WI38 (cell line): ENCODE measurements at regions not wholly inside any gene's neighbourhood (a gene's known extent, or its start where the extent isn't known, plus 50 kb on each side); places are given as distances from the start of the nearest gene placed in this dataset.

Source experiments
- H3K4me3 ChIP-seq: 2 replicates; pipeline ENCODE4 v1.5.1; 2011; ENCODE audit warnings: low read depth, mild to moderate bottlenecking, control low read depth, low read length
- TF ChIP-seq, protein P1 (sequence below): IDR thresholded peaks from 2 replicates; pipeline ENCODE4 v1.5.1; 2012; ENCODE audit warnings: low read depth, mild to moderate bottlenecking, control low read depth, low read length

DNA sequence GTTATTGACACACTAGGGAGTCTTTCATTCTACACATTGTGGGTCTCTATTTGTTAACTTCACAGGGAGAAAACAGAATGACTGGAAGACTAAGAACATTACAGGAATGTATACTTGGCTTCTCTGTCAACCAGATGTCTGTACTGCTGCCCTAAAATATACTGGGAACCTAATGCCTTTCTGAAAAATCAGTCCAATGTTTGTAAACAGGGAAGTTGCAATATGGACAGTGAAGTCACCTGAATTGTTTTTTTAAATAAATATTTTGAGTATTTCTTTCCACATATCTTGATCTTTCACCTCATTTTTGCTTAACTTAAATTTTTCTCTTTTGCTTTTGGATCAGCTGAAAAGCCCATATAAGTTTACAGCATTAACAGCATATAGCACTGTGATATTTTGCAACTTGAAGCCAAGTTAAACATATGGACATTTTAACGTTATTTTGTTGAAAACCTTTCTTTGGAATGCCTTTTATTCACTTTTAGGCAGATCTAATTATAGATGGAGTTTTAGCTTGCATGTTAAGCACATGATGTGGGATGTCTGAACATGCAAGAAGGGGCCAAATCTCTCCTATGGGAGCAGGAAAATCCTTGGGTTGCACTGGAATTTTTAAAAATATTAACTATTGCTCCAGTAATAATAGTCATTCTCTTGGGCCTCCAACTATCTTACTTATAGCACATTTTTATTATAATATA is 137.7 kb upstream of the TWIST2 start:
- TF ChIP-seq, protein P1, sequence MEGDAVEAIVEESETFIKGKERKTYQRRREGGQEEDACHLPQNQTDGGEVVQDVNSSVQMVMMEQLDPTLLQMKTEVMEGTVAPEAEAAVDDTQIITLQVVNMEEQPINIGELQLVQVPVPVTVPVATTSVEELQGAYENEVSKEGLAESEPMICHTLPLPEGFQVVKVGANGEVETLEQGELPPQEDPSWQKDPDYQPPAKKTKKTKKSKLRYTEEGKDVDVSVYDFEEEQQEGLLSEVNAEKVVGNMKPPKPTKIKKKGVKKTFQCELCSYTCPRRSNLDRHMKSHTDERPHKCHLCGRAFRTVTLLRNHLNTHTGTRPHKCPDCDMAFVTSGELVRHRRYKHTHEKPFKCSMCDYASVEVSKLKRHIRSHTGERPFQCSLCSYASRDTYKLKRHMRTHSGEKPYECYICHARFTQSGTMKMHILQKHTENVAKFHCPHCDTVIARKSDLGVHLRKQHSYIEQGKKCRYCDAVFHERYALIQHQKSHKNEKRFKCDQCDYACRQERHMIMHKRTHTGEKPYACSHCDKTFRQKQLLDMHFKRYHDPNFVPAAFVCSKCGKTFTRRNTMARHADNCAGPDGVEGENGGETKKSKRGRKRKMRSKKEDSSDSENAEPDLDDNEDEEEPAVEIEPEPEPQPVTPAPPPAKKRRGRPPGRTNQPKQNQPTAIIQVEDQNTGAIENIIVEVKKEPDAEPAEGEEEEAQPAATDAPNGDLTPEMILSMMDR, result no peak
- no peak overlapping the region for H3K4me3 ChIP-seq

DNA sequence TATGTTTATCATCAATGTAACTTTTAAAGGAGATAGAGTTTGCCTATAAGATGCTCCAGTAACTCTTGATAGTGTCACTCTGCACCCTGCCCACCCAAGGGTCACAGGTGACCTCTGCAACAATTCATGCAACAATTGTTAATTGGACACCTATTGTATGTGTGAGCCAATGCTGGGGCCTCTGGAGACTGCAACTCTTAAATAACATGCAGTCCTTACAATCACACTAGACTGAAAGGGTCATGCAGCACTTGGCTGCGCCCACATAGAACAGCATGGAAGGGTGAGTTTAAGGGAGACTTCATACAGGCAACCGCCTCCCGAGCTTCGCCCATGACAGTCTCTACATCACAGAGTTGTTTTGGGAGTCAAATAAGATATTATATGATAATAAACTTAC is 137.1 kb upstream of the TWIST2 start:
- H3K4me3 ChIP-seq, result no peak overlapping the region
- TF ChIP-seq, protein P1, result no peak

DNA sequence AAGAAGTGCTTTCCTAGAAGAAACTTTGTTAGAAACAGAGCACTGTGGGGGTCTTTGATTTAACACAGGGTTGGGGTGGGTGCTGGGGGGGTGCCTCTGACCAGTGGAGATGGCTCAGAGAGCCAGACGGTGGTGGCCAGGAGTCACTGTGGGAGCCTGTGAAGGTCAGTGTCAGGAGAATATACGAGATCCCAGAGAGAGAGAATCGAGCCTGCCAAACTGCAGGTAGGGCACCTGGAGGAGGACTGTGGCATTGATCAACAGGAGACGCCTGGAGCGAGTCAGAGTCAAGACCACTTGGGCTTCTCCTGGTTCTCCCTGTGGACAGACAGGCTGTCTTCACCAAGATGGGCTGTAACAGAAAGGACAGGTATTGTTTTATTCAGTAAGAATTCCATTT is 136.5 kb upstream of the TWIST2 start:
- H3K4me3 ChIP-seq, result no peak overlapping the region
- TF ChIP-seq, protein P1, result no peak

DNA sequence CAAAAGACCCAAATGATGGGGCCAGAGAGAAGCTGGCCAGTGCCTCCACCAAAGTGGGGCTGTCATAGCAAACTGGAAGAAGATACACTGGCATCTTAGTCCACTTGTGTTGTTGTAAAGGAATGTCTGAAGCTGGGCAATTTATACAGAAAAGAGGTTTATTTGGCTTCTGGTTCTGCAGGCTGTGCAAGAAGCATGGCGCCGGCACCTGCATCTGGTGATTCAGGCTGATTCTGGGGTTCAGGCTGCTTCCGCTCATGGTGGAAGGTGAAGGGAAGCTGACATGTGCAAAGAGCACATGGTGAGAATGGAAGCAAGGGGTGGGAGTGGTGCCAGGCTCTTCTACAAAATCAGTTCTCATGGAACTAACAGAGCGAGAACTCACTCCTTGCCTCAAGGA is 135.9 kb upstream of the TWIST2 start:
- H3K4me3 ChIP-seq, result no peak overlapping the region
- TF ChIP-seq, protein P1, result no peak

DNA sequence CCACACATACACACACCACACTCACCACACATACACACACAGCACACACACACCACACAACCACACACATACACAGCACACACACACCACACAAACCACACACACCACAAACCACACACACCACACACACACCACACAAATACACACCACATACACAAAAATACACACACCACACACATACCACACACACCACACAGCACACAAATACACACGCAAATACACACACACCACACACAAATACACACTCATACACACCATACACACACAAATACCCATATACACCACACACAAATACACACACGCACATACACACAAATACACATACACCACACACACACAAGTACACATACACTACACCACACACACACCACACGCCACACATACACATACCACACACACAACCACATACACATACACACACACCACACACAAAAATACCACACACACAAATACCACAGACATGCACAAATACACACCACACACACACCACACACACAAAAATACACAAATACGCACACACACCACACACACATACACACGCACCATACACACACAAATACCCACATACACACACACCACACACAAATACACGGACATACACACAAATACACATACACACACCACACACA is 134.6 kb upstream of the TWIST2 start:
- H3K4me3 ChIP-seq, result no peak overlapping the region
- TF ChIP-seq, protein P1, result no peak

DNA sequence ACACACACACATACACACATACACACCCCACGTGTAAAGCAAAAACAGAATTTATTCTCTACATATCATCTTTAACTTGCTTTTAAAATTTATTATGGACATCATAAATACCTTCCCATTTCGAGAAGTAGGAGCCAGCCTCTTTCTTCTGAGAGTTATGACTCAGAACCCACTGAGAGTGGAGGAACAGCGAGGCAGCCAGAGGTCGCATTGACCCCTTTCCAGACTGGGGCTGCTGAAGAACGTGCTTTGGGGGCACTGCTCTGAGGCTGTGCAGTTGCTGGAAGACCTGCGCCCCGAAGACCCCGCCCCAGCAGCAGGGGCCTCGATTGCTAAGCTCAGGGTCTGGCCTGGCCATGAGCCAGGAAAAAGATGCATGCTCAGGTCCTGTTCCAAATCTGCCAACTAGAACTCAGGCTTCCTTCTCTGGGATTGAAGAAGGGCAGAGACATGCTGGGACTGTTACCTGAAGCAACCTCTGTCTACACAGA is 133.8 kb upstream of the TWIST2 start:
- no peak overlapping the region for H3K4me3 ChIP-seq
- TF ChIP-seq, protein P1, result no peak

DNA sequence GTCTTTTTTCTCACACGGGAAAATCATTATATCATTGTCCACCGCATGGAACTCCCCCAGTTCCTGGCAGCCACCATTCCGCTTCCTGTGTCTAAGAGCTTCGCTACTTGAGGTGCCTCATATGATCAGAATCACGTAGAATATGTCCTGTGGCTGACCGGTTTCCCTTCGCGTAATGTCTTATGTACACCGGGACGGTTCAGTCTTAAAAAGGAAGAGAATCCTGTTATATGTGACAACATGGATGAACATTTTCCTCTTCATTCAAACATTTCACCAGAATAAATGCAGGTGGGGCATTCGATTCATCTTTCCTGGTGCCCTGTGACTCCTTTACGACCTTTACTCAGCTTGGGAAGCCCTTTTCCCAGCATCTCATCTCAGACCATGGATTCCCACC is 131.7 kb upstream of the TWIST2 start:
- no peak overlapping the region for H3K4me3 ChIP-seq
- TF ChIP-seq, protein P1, result no peak
